ENCODE measurements at regions not wholly inside any gene's neighbourhood (a gene's known extent, or its start where the extent isn't known, plus 50 kb on each side); places are given as distances from the start of the nearest gene placed in this dataset.

GRCh38 chr11:128305588-128305987 lies 281.8 kb downstream of the ETS1 start (continued):
- no peak for TF ChIP-seq ZNF232 (CRISPR knock-in tag; IDR thresholded peaks at IDR 0.05)

GRCh38 chr11:128304666-128305485 lies 282.5 kb downstream of the ETS1 start:
- CTCF ChIA-PET: interaction anchor here (1.2 kb wide), 1 partner anchor 14 kb away, joined by 4 read pairs; no protein-coding TSS in a partner anchor

More at GRCh38 chr11:128304666-128305485, 282.5 kb downstream of the ETS1 start:
- Mint-ChIP-seq H3K4me1 (peaks cover 6% of the 10 kb centered on the region), H3K27ac (no peak overlapping the region), H3K27me3 (ENCODE audit: low read depth) (no peaks in the 10 kb centered on the region), H3K4me3 (no peak overlapping the region), H3K9me3 (no peaks in the 10 kb centered on the region), H3K36me3 (no peaks in the 10 kb centered on the region)
- TF ChIP-seq RELA (CRISPR knock-in tag; IDR thresholded peaks at IDR 0.05; ENCODE audit: borderline replicate concordance) (no peak), ERG (CRISPR knock-in tag; IDR thresholded peaks at IDR 0.05) (no peak), PRDM15 (CRISPR knock-in tag; IDR thresholded peaks at IDR 0.05) (no peak), ETV6 (CRISPR knock-in tag; IDR thresholded peaks at IDR 0.05) (no peak), IRF2 (CRISPR knock-in tag; IDR thresholded peaks at IDR 0.05; ENCODE audit: borderline replicate concordance, low read depth) (no peak), FOXJ3 (CRISPR knock-in tag; IDR thresholded peaks at IDR 0.05; ENCODE audit: borderline replicate concordance) (no peak), EMX1 (CRISPR knock-in tag; IDR thresholded peaks at IDR 0.05) (no peak), NFYB (CRISPR knock-in tag; conservative IDR thresholded peaks at IDR 0.05; ENCODE audit: low read depth) (no peak), RORB (CRISPR knock-in tag; IDR thresholded peaks at IDR 0.05) (no peak), E2F5 (CRISPR knock-in tag; IDR thresholded peaks at IDR 0.05) (no peak), TCF7 (CRISPR knock-in tag; IDR thresholded peaks at IDR 0.05; ENCODE audit: low read depth) (no peak), SP1 (CRISPR knock-in tag; conservative IDR thresholded peaks at IDR 0.05) (no peak), FOXP4 (CRISPR knock-in tag; IDR thresholded peaks at IDR 0.05) (no peak), HMGA2 (CRISPR knock-in tag; IDR thresholded peaks at IDR 0.05) (no peak), NFE2L1 (CRISPR knock-in tag; IDR thresholded peaks at IDR 0.05) (no peak), PRRX2 (CRISPR knock-in tag; IDR thresholded peaks at IDR 0.05) (no peak), MYBL2 (CRISPR knock-in tag; IDR thresholded peaks at IDR 0.05) (no peak), GTF2I (CRISPR knock-in tag; conservative IDR thresholded peaks at IDR 0.05) (no peak), ZNF263 (CRISPR knock-in tag; IDR thresholded peaks at IDR 0.05; ENCODE audit: low read depth) (no peak)
- POLR2A ChIA-PET: no interaction called here
- DNase-seq (ENCODE audit: low spot score): no peak
- ATAC-seq: no peak

All from WTC11 (cell line).